SU-DHL-6 (cell line): ENCODE measurements at regions not wholly inside any gene's neighbourhood (a gene's known extent, or its start where the extent isn't known, plus 50 kb on each side); places are given as distances from the start of the nearest gene placed in this dataset.

ENCODE experiments used
- EZH2phosphoT487 ChIP-seq: fragments of 200-600 bp; sonication (generic), shearing (Covaris generic); conservative IDR thresholded peaks from 2 replicates; pipeline ENCODE4 v1.6.1; 2018; ENCODE audit warnings: mild to moderate bottlenecking, antibody characterized with exemption, low read length, moderate library complexity, mixed read lengths
- TF ChIP-seq, protein P1 (sequence below): fragments of 200-600 bp; sonication (generic); IDR thresholded peaks from one replicate; pipeline ENCODE4 v1.5.1; 2017; ENCODE audit warnings: antibody characterized with exemption, mild to moderate bottlenecking, low read length, moderate library complexity; ENCODE audit not compliant: insufficient read depth, poor library complexity, severe bottlenecking

GRCh38 chr11:88061111-88061510 is 114.1 kb downstream of the RAB38 start:
- TF ChIP-seq, protein P1, sequence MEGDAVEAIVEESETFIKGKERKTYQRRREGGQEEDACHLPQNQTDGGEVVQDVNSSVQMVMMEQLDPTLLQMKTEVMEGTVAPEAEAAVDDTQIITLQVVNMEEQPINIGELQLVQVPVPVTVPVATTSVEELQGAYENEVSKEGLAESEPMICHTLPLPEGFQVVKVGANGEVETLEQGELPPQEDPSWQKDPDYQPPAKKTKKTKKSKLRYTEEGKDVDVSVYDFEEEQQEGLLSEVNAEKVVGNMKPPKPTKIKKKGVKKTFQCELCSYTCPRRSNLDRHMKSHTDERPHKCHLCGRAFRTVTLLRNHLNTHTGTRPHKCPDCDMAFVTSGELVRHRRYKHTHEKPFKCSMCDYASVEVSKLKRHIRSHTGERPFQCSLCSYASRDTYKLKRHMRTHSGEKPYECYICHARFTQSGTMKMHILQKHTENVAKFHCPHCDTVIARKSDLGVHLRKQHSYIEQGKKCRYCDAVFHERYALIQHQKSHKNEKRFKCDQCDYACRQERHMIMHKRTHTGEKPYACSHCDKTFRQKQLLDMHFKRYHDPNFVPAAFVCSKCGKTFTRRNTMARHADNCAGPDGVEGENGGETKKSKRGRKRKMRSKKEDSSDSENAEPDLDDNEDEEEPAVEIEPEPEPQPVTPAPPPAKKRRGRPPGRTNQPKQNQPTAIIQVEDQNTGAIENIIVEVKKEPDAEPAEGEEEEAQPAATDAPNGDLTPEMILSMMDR, result no peak
- TF ChIP-seq EZH2phosphoT487, result no peak
